Panc1 (cell line): ENCODE measurements at regions not wholly inside any gene's neighbourhood (a gene's known extent, or its start where the extent isn't known, plus 50 kb on each side); places are given as distances from the start of the nearest gene placed in this dataset.

Source experiments
- ATAC-seq: fragments of 200-7000 bp; cut with Tn5 transposase; 2 replicates; pipeline ENCODE4 v1.9.1; 2020; ENCODE audit warnings: mild to moderate bottlenecking, moderate library complexity
- BruUV-seq: library from RNA; stranded (reverse); fragments of 400-500 nt; replicated peaks from 2 replicates; lab custom pipeline; 2021; lab: Mats Ljungman, UMichigan
- CTCF ChIA-PET: fragments of 300-600 bp; sonication (Branson Sonifier 250); formaldehyde crosslinking; loops from one replicate; lab custom pipeline; 2022; ENCODE audit warnings: antibody characterized with exemption; lab: Charles Lee
- POLR2A ChIA-PET: fragments of 300-600 bp; sonication (Branson Sonifier 250); formaldehyde crosslinking; loops from one replicate; lab custom pipeline; 2022; ENCODE audit warnings: antibody characterized with exemption; lab: Charles Lee
- DNase-seq: peaks from one replicate; pipeline ENCODE4 v3.0.0-alpha.2; 2010; ENCODE audit warnings: low read depth, low spot score
- H3K27ac ChIP-seq: 2 replicates; pipeline ENCODE4 v1.5.1; 2011; ENCODE audit warnings: mild to moderate bottlenecking, low read length, inconsistent platforms
- H3K27me3 ChIP-seq: fragments of 200-500 bp; sonication (Bioruptor generic); 2 replicates; pipeline ENCODE4 v1.6.0; 2014; ENCODE audit warnings: low read length, inconsistent platforms; ENCODE audit not compliant: control insufficient read depth, insufficient read depth
- H3K36me3 ChIP-seq: fragments of 200-500 bp; sonication (Bioruptor generic); 2 replicates; pipeline ENCODE4 v1.5.1; 2014; ENCODE audit warnings: inconsistent platforms, mild to moderate bottlenecking, low read length, moderate library complexity; ENCODE audit not compliant: control insufficient read depth, insufficient read depth
- H3K4me1 ChIP-seq: 2 replicates; pipeline ENCODE4 v1.5.1; 2011; ENCODE audit warnings: inconsistent platforms, mild to moderate bottlenecking, low read length, moderate library complexity; ENCODE audit not compliant: control insufficient read depth, insufficient read depth
- H3K4me3 ChIP-seq, 2 experiments: 2 replicates each; pipeline ENCODE4 v1.5.1; 2011 to 2012; ENCODE audit warnings: low read depth in 2 of 2, low read length in 2 of 2, mild to moderate bottlenecking in 2 of 2, inconsistent platforms in 1 of 2, moderate library complexity in 1 of 2
- H3K9me3 ChIP-seq: fragments of 200-500 bp; sonication (Bioruptor generic); 2 replicates; pipeline ENCODE4 v1.5.1; 2014; ENCODE audit warnings: low read depth, mild to moderate bottlenecking, inconsistent platforms, low read length, moderate library complexity; ENCODE audit not compliant: control insufficient read depth, insufficient read depth
- POLR2AphosphoS5 ChIP-seq: IDR thresholded peaks from 2 replicates; pipeline ENCODE4 v1.6.1; 2012; ENCODE audit warnings: mild to moderate bottlenecking, low read depth, low read length, moderate library complexity
- SIN3A ChIP-seq: IDR thresholded peaks from 2 replicates; pipeline ENCODE4 v1.6.1; 2012; ENCODE audit warnings: low read depth, mild to moderate bottlenecking, low read length, moderate library complexity, borderline replicate concordance; ENCODE audit not compliant: insufficient read depth
- TCF7L2 ChIP-seq: IDR thresholded peaks from 2 replicates; pipeline ENCODE4 v1.6.1; 2011; ENCODE audit warnings: mild to moderate bottlenecking, low read depth, low read length, inconsistent platforms
- in situ Hi-C: cut with HindIII; loops from 2 replicates; pipeline ENCODE4 v1.10.0; 2016; ENCODE audit warnings: low sequenced_read_pairs, low pct_unique_long_range_greater_than_20kb
- intact Hi-C: fragments of 100-400 bp; cut with micrococcal nuclease; formaldehyde crosslinking; loops from one replicate; pipeline ENCODE4 v1.10.0; 2022; ENCODE audit not compliant: unreplicated experiment
- TF ChIP-seq, protein P1 (sequence below): fragments of 450-650 bp; IDR thresholded peaks from 2 replicates; pipeline ENCODE4 v1.5.1; 2017; ENCODE audit warnings: mild to moderate bottlenecking
- TF ChIP-seq, protein P2 (sequence below), 2 experiments: IDR thresholded peaks; 2 replicates each; pipeline ENCODE4 v1.6.1; 2011 to 2012; ENCODE audit warnings: low read depth in 2 of 2, control low read depth in 1 of 2, low read length in 1 of 2, mild to moderate bottlenecking in 1 of 2, moderate library complexity in 1 of 2; ENCODE audit not compliant: insufficient read depth in 1 of 2

DNA sequence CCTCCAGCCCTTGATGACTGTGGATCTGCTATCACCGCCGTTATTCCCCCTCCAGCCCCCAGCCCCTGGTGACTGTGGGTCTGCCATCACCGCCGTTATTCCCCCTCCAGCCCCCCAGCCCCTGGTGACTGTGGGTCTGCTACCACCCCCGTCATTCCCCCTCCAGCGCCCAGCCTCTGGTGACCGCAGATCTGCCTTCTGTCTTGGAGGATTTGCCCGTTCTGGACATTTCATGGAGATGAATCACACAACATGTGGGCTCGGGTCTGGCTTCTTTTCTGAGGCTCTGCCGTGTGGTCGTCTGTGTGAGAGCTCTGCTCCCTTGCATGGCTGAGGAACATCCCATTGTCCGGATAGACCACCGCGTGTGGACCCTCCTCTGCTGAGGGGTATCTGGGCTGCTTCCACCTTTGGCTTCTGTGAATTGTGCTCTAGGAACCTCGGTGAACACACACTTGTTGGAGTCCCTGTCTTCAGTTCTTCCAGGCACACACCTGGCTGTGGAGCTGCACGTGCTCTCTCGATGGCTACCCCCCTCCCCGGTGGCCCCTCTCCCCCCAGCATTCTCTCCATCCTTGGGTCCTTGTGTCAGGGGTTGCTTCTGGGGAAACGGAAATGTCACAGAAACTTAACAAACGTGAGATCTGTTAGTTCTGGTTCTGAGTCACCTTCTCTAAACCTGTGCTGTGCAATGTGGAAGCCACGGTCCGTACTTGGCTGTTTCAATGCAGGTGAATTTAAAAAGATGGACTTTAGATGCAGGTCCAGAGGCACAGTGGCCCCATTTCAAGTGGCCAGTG is 105.3 kb upstream of the COL5A1 start:
- in situ Hi-C loops = no loop called here
- no peaks in the 10 kb centered on the region for H3K9me3 ChIP-seq
- H3K27ac ChIP-seq = no peak overlapping the region
- ChIA-PET CTCF (no interaction called here), POLR2A (no interaction called here)
- H3K27me3 ChIP-seq = no peaks in the 10 kb centered on the region
- no TSS peak for BruUV-seq
- H3K36me3 ChIP-seq = no peaks in the 10 kb centered on the region
- no peaks in the 10 kb centered on the region for H3K4me1 ChIP-seq
- ATAC-seq = no peak
- TF ChIP-seq POLR2AphosphoS5 (no peak), SIN3A (no peak), TCF7L2 (no peak)
- TF ChIP-seq, protein P1, sequence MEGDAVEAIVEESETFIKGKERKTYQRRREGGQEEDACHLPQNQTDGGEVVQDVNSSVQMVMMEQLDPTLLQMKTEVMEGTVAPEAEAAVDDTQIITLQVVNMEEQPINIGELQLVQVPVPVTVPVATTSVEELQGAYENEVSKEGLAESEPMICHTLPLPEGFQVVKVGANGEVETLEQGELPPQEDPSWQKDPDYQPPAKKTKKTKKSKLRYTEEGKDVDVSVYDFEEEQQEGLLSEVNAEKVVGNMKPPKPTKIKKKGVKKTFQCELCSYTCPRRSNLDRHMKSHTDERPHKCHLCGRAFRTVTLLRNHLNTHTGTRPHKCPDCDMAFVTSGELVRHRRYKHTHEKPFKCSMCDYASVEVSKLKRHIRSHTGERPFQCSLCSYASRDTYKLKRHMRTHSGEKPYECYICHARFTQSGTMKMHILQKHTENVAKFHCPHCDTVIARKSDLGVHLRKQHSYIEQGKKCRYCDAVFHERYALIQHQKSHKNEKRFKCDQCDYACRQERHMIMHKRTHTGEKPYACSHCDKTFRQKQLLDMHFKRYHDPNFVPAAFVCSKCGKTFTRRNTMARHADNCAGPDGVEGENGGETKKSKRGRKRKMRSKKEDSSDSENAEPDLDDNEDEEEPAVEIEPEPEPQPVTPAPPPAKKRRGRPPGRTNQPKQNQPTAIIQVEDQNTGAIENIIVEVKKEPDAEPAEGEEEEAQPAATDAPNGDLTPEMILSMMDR = no peak
- TF ChIP-seq, protein P2, sequence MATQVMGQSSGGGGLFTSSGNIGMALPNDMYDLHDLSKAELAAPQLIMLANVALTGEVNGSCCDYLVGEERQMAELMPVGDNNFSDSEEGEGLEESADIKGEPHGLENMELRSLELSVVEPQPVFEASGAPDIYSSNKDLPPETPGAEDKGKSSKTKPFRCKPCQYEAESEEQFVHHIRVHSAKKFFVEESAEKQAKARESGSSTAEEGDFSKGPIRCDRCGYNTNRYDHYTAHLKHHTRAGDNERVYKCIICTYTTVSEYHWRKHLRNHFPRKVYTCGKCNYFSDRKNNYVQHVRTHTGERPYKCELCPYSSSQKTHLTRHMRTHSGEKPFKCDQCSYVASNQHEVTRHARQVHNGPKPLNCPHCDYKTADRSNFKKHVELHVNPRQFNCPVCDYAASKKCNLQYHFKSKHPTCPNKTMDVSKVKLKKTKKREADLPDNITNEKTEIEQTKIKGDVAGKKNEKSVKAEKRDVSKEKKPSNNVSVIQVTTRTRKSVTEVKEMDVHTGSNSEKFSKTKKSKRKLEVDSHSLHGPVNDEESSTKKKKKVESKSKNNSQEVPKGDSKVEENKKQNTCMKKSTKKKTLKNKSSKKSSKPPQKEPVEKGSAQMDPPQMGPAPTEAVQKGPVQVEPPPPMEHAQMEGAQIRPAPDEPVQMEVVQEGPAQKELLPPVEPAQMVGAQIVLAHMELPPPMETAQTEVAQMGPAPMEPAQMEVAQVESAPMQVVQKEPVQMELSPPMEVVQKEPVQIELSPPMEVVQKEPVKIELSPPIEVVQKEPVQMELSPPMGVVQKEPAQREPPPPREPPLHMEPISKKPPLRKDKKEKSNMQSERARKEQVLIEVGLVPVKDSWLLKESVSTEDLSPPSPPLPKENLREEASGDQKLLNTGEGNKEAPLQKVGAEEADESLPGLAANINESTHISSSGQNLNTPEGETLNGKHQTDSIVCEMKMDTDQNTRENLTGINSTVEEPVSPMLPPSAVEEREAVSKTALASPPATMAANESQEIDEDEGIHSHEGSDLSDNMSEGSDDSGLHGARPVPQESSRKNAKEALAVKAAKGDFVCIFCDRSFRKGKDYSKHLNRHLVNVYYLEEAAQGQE (IDR thresholded peaks at IDR 0.05; ENCODE audit: insufficient read depth in 1 of 2, low read depth in 2 of 2, low read length in 1 of 2) = no peak
- DNase-seq = no peak
- intact Hi-C loops = no loop called here
- no peak overlapping the region for H3K4me3 ChIP-seq

DNA sequence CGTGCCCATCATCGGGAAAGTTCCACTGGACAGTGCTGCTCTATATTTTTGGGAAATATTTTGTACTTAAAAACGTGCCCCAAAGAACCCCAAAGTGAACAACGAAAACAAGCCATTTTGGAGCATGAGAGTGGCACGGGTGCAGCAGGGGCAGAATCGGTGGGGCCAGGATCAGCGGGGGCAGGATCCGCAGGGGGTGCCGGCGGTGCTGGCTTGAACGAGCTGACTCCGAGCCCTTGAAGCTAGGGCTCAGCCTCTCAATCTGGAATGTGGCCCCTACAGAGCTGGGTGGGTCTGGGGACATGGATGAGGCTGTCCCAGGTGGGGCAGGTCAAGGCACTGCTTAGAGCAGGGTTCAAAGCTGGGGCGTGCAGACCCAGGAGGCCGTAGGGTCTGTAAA is 104.7 kb upstream of the COL5A1 start:
- no TSS peak for BruUV-seq
- H3K27me3 ChIP-seq = no peaks in the 10 kb centered on the region
- POLR2A ChIA-PET = no interaction called here
- no peak overlapping the region for H3K4me3 ChIP-seq
- no peak for ATAC-seq
- no peak for DNase-seq
- no peaks in the 10 kb centered on the region for H3K36me3 ChIP-seq
- H3K9me3 ChIP-seq = no peaks in the 10 kb centered on the region
- intact Hi-C loops (no loop called here), in situ Hi-C loops (no loop called here)
- no peak overlapping the region for H3K27ac ChIP-seq
- TF ChIP-seq TCF7L2 (no peak), POLR2AphosphoS5 (no peak)
- H3K4me1 ChIP-seq = no peaks in the 10 kb centered on the region
- CTCF ChIA-PET = no interaction called here

DNA sequence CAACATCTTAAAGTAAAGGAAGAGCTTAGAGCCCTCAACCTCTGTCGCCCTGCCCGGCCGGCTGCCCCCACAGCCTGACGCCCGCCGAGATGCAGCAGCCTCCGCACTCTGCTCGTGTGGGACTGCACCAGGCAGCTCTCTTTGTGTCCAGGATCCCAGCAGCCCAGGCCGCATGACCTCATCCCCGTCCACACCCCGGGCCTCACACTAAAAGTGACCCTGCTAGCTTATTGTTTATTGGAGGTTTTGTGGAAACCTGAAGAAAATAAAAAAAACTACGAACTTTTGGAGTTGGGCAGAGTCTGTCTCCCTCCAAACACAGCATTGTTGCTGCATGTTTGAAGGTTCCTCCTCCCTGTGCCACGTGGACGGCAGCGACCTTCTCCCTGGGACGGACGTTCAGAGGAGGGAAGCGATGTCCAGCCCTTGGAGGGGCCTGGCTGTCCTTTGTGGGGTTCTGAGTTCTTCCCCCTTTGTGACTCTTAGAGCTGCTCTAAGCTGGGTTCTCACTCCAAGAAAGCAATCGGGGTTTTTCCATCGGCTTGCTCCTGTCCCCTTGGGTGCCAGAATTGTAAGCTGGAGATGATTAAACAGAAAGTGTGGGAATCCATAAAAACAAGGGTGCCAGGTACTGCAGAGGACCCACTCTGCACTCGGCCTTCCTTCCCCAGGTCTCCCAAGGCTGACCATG is 103.5 kb upstream of the COL5A1 start:
- Histone ChIP-seq H3K4me3 (no peak overlapping the region), H3K27me3 (no peaks in the 10 kb centered on the region), H3K9me3 (no peaks in the 10 kb centered on the region), H3K4me1 (no peaks in the 10 kb centered on the region), H3K27ac (no peak overlapping the region), H3K36me3 (no peaks in the 10 kb centered on the region)
- intact Hi-C loops = no loop called here
- in situ Hi-C loops = no loop called here
- CTCF ChIA-PET = no interaction called here
- ATAC-seq (no peak), DNase-seq (no peak)
- TF ChIP-seq, protein P1 = no peak
- TF ChIP-seq POLR2AphosphoS5 (no peak), TCF7L2 (no peak), SIN3A (no peak)
- TF ChIP-seq, protein P2 (IDR thresholded peaks at IDR 0.05; ENCODE audit: insufficient read depth in 1 of 2, low read depth in 2 of 2, low read length in 1 of 2) = no peak
- POLR2A ChIA-PET = no interaction called here
- BruUV-seq = no TSS peak
